ENCODE measurements at regions not wholly inside any gene's neighbourhood (a gene's known extent, or its start where the extent isn't known, plus 50 kb on each side); places are given as distances from the start of the nearest gene placed in this dataset.

DNA sequence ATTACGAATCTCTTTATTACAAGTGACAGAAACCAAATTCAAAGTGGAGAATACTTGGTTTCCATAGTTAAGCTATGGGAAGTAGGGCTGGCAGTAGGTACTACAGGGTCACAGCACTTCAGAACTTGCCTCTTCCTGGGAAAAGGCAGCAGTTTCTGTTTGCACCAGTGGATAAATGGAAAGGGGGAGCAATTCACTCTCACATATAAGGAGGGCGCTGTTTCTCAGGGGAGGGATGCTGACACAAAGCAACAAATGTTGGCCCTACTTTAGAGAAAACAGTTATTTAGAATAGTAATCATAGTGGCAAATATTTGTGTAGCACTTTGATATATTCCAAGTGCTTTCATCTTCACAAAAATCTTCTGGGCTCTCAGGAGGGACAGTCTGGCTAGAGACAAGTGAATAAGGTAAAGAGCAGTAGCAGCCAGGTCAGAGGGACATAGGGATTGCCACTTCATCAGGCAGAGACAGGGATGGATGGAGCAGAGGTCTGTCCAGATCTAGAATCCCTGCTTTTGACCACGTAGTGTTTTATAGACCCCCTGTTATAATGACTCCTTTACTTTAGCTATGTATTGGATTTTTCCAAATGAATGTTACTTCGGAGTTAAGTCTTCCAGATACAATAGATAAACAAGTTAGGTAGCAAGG lies 554.8 kb upstream of the SGCD start:
- no peak overlapping the region for H3K4me3 Mint-ChIP-seq
- no peaks in the 10 kb centered on the region for H3K36me3 Mint-ChIP-seq (ENCODE audit: low read depth)
- H3K4me1 Mint-ChIP-seq (ENCODE audit: low read depth): no peaks in the 10 kb centered on the region
- ChIA-PET POLR2A (no interaction called here), CTCF (no interaction called here)
- no peaks in the 10 kb centered on the region for H3K36me3 ChIP-seq (ENCODE audit: insufficient read depth, low read length)
- no peaks in the 10 kb centered on the region for H3K9me3 ChIP-seq (ENCODE audit: control insufficient read depth in 1 of 2, insufficient read depth in 1 of 2, low read length in 2 of 2)
- TF ChIP-seq, protein P1, sequence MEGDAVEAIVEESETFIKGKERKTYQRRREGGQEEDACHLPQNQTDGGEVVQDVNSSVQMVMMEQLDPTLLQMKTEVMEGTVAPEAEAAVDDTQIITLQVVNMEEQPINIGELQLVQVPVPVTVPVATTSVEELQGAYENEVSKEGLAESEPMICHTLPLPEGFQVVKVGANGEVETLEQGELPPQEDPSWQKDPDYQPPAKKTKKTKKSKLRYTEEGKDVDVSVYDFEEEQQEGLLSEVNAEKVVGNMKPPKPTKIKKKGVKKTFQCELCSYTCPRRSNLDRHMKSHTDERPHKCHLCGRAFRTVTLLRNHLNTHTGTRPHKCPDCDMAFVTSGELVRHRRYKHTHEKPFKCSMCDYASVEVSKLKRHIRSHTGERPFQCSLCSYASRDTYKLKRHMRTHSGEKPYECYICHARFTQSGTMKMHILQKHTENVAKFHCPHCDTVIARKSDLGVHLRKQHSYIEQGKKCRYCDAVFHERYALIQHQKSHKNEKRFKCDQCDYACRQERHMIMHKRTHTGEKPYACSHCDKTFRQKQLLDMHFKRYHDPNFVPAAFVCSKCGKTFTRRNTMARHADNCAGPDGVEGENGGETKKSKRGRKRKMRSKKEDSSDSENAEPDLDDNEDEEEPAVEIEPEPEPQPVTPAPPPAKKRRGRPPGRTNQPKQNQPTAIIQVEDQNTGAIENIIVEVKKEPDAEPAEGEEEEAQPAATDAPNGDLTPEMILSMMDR (IDR thresholded peaks at IDR 0.05): no peak
- DNase-seq: no peak
- no peaks in the 10 kb centered on the region for H3K9me3 Mint-ChIP-seq
- H3K27ac ChIP-seq (ENCODE audit: low read depth in 1 of 2, low read length in 2 of 2): no peak overlapping the region
- no peaks in the 10 kb centered on the region for H3K4me1 ChIP-seq (ENCODE audit: insufficient read depth, low read length)
- no peak overlapping the region for H3K4me3 ChIP-seq (ENCODE audit: low read length)
- peaks cover 5% of the 10 kb centered on the region for H3K27me3 Mint-ChIP-seq
- no peak for ATAC-seq (ENCODE audit: poor library complexity)
- H3K27me3 ChIP-seq (ENCODE audit: control insufficient read depth in 1 of 2, insufficient read depth in 2 of 2, low read length in 2 of 2): no peaks in the 10 kb centered on the region
- intact Hi-C loops (cut with DNase I, micrococcal nuclease): no loop called here
- no peak overlapping the region for H3K27ac Mint-ChIP-seq

DNA sequence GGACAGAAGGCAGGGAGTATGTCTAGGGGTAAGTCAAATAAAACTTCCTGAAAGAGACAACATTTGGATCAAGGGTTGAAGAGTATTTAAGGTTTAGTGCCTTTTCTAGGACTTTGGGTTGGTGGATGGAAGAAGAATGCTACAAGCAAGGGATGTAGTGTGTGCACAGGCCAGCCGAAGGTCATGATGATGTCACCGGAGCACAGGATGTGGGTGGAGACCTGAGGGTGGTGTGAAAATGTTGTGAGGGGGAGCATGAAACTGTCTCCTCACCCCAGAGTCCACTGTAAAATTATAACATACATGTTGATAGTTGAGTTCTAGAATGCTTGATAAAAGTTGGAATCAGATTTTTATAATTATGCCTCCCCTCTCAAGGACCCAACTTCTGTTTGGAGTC lies 553.3 kb upstream of the SGCD start:
- H3K4me3 ChIP-seq (ENCODE audit: low read length): no peak overlapping the region
- H3K27me3 ChIP-seq (ENCODE audit: control insufficient read depth in 1 of 2, insufficient read depth in 2 of 2, low read length in 2 of 2): no peaks in the 10 kb centered on the region
- peak in 3 of 14 experiments; percentile 35 to 68 (median 35) for DNase-seq
- Mint-ChIP-seq H3K27ac (no peak overlapping the region), H3K36me3 (ENCODE audit: low read depth) (no peaks in the 10 kb centered on the region), H3K9me3 (no peaks in the 10 kb centered on the region), H3K4me3 (no peak overlapping the region), H3K27me3 (peaks cover 3% of the 10 kb centered on the region), H3K4me1 (ENCODE audit: low read depth) (no peaks in the 10 kb centered on the region)
- intact Hi-C loops (cut with DNase I, micrococcal nuclease): no loop called here
- ChIA-PET POLR2A (no interaction called here), CTCF (no interaction called here)
- no peak for ATAC-seq (ENCODE audit: poor library complexity)
- H3K27ac ChIP-seq (ENCODE audit: low read depth in 1 of 2, low read length in 2 of 2): no peak overlapping the region
- H3K9me3 ChIP-seq (ENCODE audit: control insufficient read depth in 1 of 2, insufficient read depth in 1 of 2, low read length in 2 of 2): no peaks in the 10 kb centered on the region
- no peaks in the 10 kb centered on the region for H3K36me3 ChIP-seq (ENCODE audit: insufficient read depth, low read length)
- TF ChIP-seq, protein P1 (IDR thresholded peaks at IDR 0.05): no peak
- no peaks in the 10 kb centered on the region for H3K4me1 ChIP-seq (ENCODE audit: insufficient read depth, low read length)

DNA sequence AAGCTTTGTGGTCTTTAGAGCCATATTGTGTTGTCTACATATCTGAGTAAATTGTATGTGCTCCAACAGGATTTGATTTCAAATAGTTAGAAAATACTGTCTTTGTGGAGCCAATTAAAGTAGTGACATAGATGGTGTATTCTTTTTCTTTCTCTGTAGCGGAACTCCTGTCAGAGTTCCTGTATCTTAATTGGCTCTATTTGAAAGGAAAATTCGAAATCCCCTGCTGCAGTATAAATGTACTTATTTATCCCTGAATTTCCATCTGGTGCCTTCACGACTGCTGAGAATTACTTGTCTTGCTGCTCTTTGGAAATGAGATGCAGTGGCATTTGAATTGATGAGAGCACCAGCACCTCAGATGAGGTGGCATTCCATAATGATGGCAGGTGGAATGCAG lies 546.7 kb upstream of the SGCD start:
- H3K4me1 ChIP-seq (ENCODE audit: insufficient read depth, low read length): no peaks in the 10 kb centered on the region
- no peak overlapping the region for H3K4me3 ChIP-seq (ENCODE audit: low read length)
- Mint-ChIP-seq H3K4me3 (no peak overlapping the region), H3K27me3 (no peaks in the 10 kb centered on the region), H3K36me3 (ENCODE audit: low read depth) (no peaks in the 10 kb centered on the region), H3K4me1 (ENCODE audit: low read depth) (no peaks in the 10 kb centered on the region), H3K9me3 (peaks cover 2% of the 10 kb centered on the region), H3K27ac (no peak overlapping the region)
- CTCF ChIA-PET: no interaction called here
- TF ChIP-seq, protein P1 (IDR thresholded peaks at IDR 0.05): no peak
- no peaks in the 10 kb centered on the region for H3K27me3 ChIP-seq (ENCODE audit: control insufficient read depth in 1 of 2, insufficient read depth in 2 of 2, low read length in 2 of 2)
- POLR2A ChIA-PET: no interaction called here
- H3K36me3 ChIP-seq (ENCODE audit: insufficient read depth, low read length): no peaks in the 10 kb centered on the region
- ATAC-seq (ENCODE audit: poor library complexity) (no peak), DNase-seq (no peak)
- intact Hi-C loops (cut with DNase I, micrococcal nuclease): no loop called here
- no peaks in the 10 kb centered on the region for H3K9me3 ChIP-seq (ENCODE audit: control insufficient read depth in 1 of 2, insufficient read depth in 1 of 2, low read length in 2 of 2)
- H3K27ac ChIP-seq (ENCODE audit: low read depth in 1 of 2, low read length in 2 of 2): no peak overlapping the region
